Activated CD4-positive, CD25-positive, alpha-beta regulatory T cell treated with anti-CD3 and anti-CD28 coated beads, Interleukin-2, amount 50 U/mL, for 24 hours (primary cell): ENCODE measurements at regions not wholly inside any gene's neighbourhood (a gene's known extent, or its start where the extent isn't known, plus 50 kb on each side); places are given as distances from the start of the nearest gene placed in this dataset.

Experiments used
- ATAC-seq, 2 donors: fragments of 150-1000 bp; cut with Tn5 transposase; one replicate each; pipeline ENCODE4 v1.10.0; 2021; ENCODE audit warnings: mild to moderate bottlenecking in 1 of 2, moderate library complexity in 1 of 2

- no peak for ATAC-seq
These were observed 163.7 kb downstream of the GXYLT1 start for GRCh38 chr12:41981013-41981412.

- no peak for ATAC-seq
These were observed 164.3 kb downstream of the GXYLT1 start for GRCh38 chr12:41980390-41980789.

GRCh38 chr12:41979574-41979973 lies 165.1 kb downstream of the GXYLT1 start:
- no peak for ATAC-seq

GRCh38 chr12:41972598-41972997 lies 172.1 kb downstream of the GXYLT1 start:
- no peak for ATAC-seq

- no peak for ATAC-seq
These were observed 172.5 kb downstream of the GXYLT1 start for GRCh38 chr12:41972196-41972595.

GRCh38 chr12:41970744-41971143 lies 173.9 kb downstream of the GXYLT1 start:
- no peak for ATAC-seq

- ATAC-seq: no peak
These were observed 176.1 kb downstream of the GXYLT1 start for GRCh38 chr12:41968599-41968998.

- ATAC-seq: no peak
These were observed 176.8 kb downstream of the GXYLT1 start for GRCh38 chr12:41967668-41968500.

GRCh38 chr12:41966916-41967315 lies 177.8 kb downstream of the GXYLT1 start:
- ATAC-seq: no peak

GRCh38 chr12:41966001-41966400 lies 178.7 kb downstream of the GXYLT1 start:
- ATAC-seq: no peak

- no peak for ATAC-seq
These were observed 181.3 kb downstream of the GXYLT1 start for GRCh38 chr12:41963398-41963797.

GRCh38 chr12:41962171-41962572 lies 182.5 kb downstream of the GXYLT1 start:
- ATAC-seq: no peak

- no peak for ATAC-seq
These were observed 185.4 kb downstream of the GXYLT1 start for GRCh38 chr12:41959271-41959670.

GRCh38 chr12:41956353-41956752 lies 188.3 kb downstream of the GXYLT1 start:
- ATAC-seq: no peak

GRCh38 chr12:41950455-41950854 lies 194.2 kb downstream of the GXYLT1 start:
- no peak for ATAC-seq

- ATAC-seq: no peak
These were observed 198.6 kb downstream of the GXYLT1 start for GRCh38 chr12:41946106-41946505.

GRCh38 chr12:41944216-41944615 lies 200.5 kb downstream of the GXYLT1 start:
- no peak for ATAC-seq

- no peak for ATAC-seq
These were observed 201.0 kb downstream of the GXYLT1 start for GRCh38 chr12:41943671-41944070.

GRCh38 chr12:41942354-41942753 lies 202.3 kb downstream of the GXYLT1 start:
- ATAC-seq: no peak

- ATAC-seq: no peak
These were observed 203.6 kb downstream of the GXYLT1 start for GRCh38 chr12:41941079-41941478.

GRCh38 chr12:41940571-41940970 lies 204.1 kb downstream of the GXYLT1 start:
- ATAC-seq: no peak

- ATAC-seq: no peak
These were observed 208.3 kb downstream of the GXYLT1 start for GRCh38 chr12:41936333-41936732.

- ATAC-seq: no peak
These were observed 208.8 kb downstream of the GXYLT1 start for GRCh38 chr12:41935911-41936310.

- peak; percentile 41 to 48 for ATAC-seq
These were observed 212.1 kb downstream of the GXYLT1 start for GRCh38 chr12:41932470-41932991.
